Endothelial cell of umbilical vein (primary cell): ENCODE measurements at regions not wholly inside any gene's neighbourhood (a gene's known extent, or its start where the extent isn't known, plus 50 kb on each side); places are given as distances from the start of the nearest gene placed in this dataset.

ENCODE experiments used
- BruUV-seq: library from RNA; stranded (reverse); fragments of 400-500 nt; replicated peaks from 2 replicates; lab custom pipeline; 2021; lab: Mats Ljungman, UMichigan
- CTCF ChIA-PET: fragments of 300-600, 350-600 bp; sonication (Branson Sonifier 250); formaldehyde crosslinking; loops from one replicate; lab custom pipeline; 2021; ENCODE audit warnings: antibody characterized with exemption, inconsistent platforms; lab: Charles Lee
- POLR2A ChIA-PET: fragments of 300-600, 350-600 bp; sonication (Branson Sonifier 250); formaldehyde crosslinking; loops from one replicate; lab custom pipeline; 2021; ENCODE audit warnings: antibody characterized with exemption, inconsistent platforms; lab: Charles Lee
- DNase-seq: peaks from one replicate; pipeline ENCODE4 v3.0.0-alpha.2; 2011; ENCODE audit warnings: low read depth, low spot score
- FAIRE-seq: peaks from 2 replicates; lab custom pipeline; 2011; peaks lifted over from hg19 to GRCh38; lab: Jason Lieb, UNC
- H2AFZ ChIP-seq: 2 replicates; pipeline ENCODE4 v1.6.0; 2012; ENCODE audit warnings: low read depth, low read length, control low read depth, inconsistent platforms
- H3K27ac ChIP-seq: 2 replicates; pipeline ENCODE4 v1.5.1; 2011; ENCODE audit warnings: low read depth, mild to moderate bottlenecking, control low read depth, low read length, moderate library complexity; ENCODE audit not compliant: insufficient read depth
- H3K27me3 ChIP-seq, 2 experiments: 2 replicates each; pipeline versions ENCODE4 v1.6.0 to v1.6.1; 2011; ENCODE audit warnings: low read length in 2 of 2, mixed read lengths in 1 of 2; ENCODE audit not compliant: control insufficient read depth in 2 of 2, insufficient read depth in 2 of 2
- H3K36me3 ChIP-seq, 2 experiments: 2 replicates in 1 of 2; 3 replicates in 1 of 2; pipeline ENCODE4 v1.5.1; 2011; ENCODE audit warnings: low read length in 2 of 2, mild to moderate bottlenecking in 1 of 2, moderate library complexity in 1 of 2; ENCODE audit not compliant: control insufficient read depth in 2 of 2, insufficient read depth in 2 of 2; ENCODE audit errors: extremely low read depth in 1 of 2
- H3K4me1 ChIP-seq: 3 replicates; pipeline ENCODE4 v1.5.1; 2011; ENCODE audit warnings: mild to moderate bottlenecking, low read length; ENCODE audit not compliant: control insufficient read depth, insufficient read depth; ENCODE audit errors: extremely low read depth
- H3K4me2 ChIP-seq: 2 replicates; pipeline ENCODE4 v1.6.1; 2011; ENCODE audit warnings: low read length, control low read depth, mixed read lengths; ENCODE audit not compliant: insufficient read depth
- H3K4me3 ChIP-seq, 3 experiments: fragments of 200-600 bp in 1 of 3; sonication (generic), shearing (Covaris generic) in 1 of 3; replicated peaks in 1 of 3; 2 replicates each; pipeline ENCODE4 v1.5.1; 2011 to 2016; ENCODE audit warnings: control low read depth in 3 of 3, low read length in 3 of 3, mild to moderate bottlenecking in 2 of 3, inconsistent platforms in 1 of 3, low read depth in 1 of 3, moderate library complexity in 1 of 3; ENCODE audit not compliant: insufficient read depth in 1 of 3
- H3K79me2 ChIP-seq: 2 replicates; pipeline ENCODE4 v1.6.0; 2012; ENCODE audit warnings: low read length, inconsistent platforms; ENCODE audit not compliant: control insufficient read depth, insufficient read depth
- H3K9ac ChIP-seq: replicated peaks from 2 replicates; pipeline ENCODE3; 2011; ENCODE audit warnings: low read length, control low read depth; ENCODE audit not compliant: insufficient read depth; ENCODE audit errors: extremely low read depth
- H3K9me1 ChIP-seq: replicated peaks from 3 replicates; pipeline ENCODE4 v1.6.0; 2011; ENCODE audit warnings: mild to moderate bottlenecking, low read length; ENCODE audit not compliant: control insufficient read depth, insufficient read depth; ENCODE audit errors: extremely low read depth
- H3K9me3 ChIP-seq: replicated peaks from 2 replicates; pipeline ENCODE4 v1.5.1; 2012; ENCODE audit warnings: low read length, inconsistent platforms; ENCODE audit not compliant: control insufficient read depth, insufficient read depth
- H4K20me1 ChIP-seq: replicated peaks from 2 replicates; pipeline ENCODE3; 2011; ENCODE audit warnings: mild to moderate bottlenecking, low read length; ENCODE audit not compliant: control insufficient read depth, insufficient read depth; ENCODE audit errors: extremely low read depth
- CTCF ChIP-seq, 2 donors: IDR thresholded peaks; 1 replicate in 1 of 2; 2 replicates in 1 of 2; pipeline ENCODE4 v1.5.1; 2011; ENCODE audit warnings: low read length in 2 of 2, mild to moderate bottlenecking in 2 of 2, moderate library complexity in 2 of 2, control low read depth in 1 of 2, inconsistent platforms in 1 of 2, low read depth in 1 of 2; ENCODE audit not compliant: insufficient read depth in 1 of 2; ENCODE audit errors: extremely low read depth in 1 of 2
- EZH2 ChIP-seq: IDR thresholded peaks from 2 replicates; pipeline ENCODE4 v1.6.1; 2012; ENCODE audit warnings: borderline replicate concordance, low read depth, mild to moderate bottlenecking, moderate library complexity, low read length, inconsistent platforms; ENCODE audit not compliant: severe bottlenecking
- FOS ChIP-seq: IDR thresholded peaks from 2 replicates; pipeline ENCODE4 v1.6.1; 2011; ENCODE audit warnings: mild to moderate bottlenecking, low read length, moderate library complexity, borderline replicate concordance; ENCODE audit not compliant: insufficient read depth
- GATA2 ChIP-seq: IDR thresholded peaks from 2 replicates; pipeline ENCODE4 v1.7.0; 2011; ENCODE audit warnings: low read depth, mild to moderate bottlenecking, moderate library complexity, mixed read lengths, low read length; ENCODE audit not compliant: insufficient read length, insufficient read depth
- JUN ChIP-seq: IDR thresholded peaks from 2 replicates; pipeline ENCODE4 v1.6.1; 2011; ENCODE audit warnings: borderline replicate concordance, low read depth; ENCODE audit not compliant: insufficient read length, insufficient read depth
- MAX ChIP-seq: IDR thresholded peaks from 2 replicates; pipeline ENCODE4 v1.6.1; 2011; ENCODE audit not compliant: insufficient read depth, insufficient read length
- MYC ChIP-seq: IDR thresholded peaks from one replicate; pipeline ENCODE4 v1.6.1; 2011; ENCODE audit warnings: mild to moderate bottlenecking, low read depth, low read length
- POLR2A ChIP-seq: IDR thresholded peaks from 2 replicates; pipeline ENCODE4 v1.6.1; 2012; ENCODE audit warnings: low read depth, mild to moderate bottlenecking, control low read depth, low read length
- POLR2AphosphoS5 ChIP-seq: IDR thresholded peaks from 2 replicates; pipeline ENCODE4 v1.6.1; 2012; ENCODE audit warnings: low read depth, mild to moderate bottlenecking, control low read depth, low read length, moderate library complexity; ENCODE audit not compliant: insufficient read depth
- dilution Hi-C: fragments of 300-500 bp; cut with MboI; formaldehyde crosslinking; loops from one replicate; pipeline ENCODE4 v1.15.0; 2019; ENCODE audit warnings: low sequenced_read_pairs; ENCODE audit not compliant: extremely low pct_ligation_motif_present
- intact Hi-C: fragments of 100-400 bp; cut with micrococcal nuclease; formaldehyde crosslinking; loops from one replicate; pipeline ENCODE4 v1.10.0; 2022

GRCh38 chr1:61581251-61581650, 143.7 kb downstream of the TM2D1 start:
- H2AFZ ChIP-seq = no peak overlapping the region

GRCh38 chr1:61580417-61580816, 144.5 kb downstream of the TM2D1 start:
- ChIA-PET CTCF (interaction anchor here (0.6 to 1.5 kb wide), 3 partner anchors 271 to 594 kb away, joined by 3 to 5 read pairs (median 3); no protein-coding TSS in a partner anchor), POLR2A (no interaction called here)
- H2AFZ ChIP-seq = no peak overlapping the region
- H4K20me1 ChIP-seq = no peaks in the 10 kb centered on the region
- no peak overlapping the region for H3K27ac ChIP-seq
- TF ChIP-seq MAX = no peak
- no peak for TF ChIP-seq POLR2AphosphoS5
- TF ChIP-seq MYC = no peak
- TF ChIP-seq JUN = no peak
- no peak for TF ChIP-seq POLR2A
- no peak for TF ChIP-seq FOS
- TF ChIP-seq GATA2 = no peak
- no peak for TF ChIP-seq CTCF (IDR thresholded peaks at IDR 0.05; ENCODE audit: extremely low read depth in 1 of 2, insufficient read depth in 1 of 2, low read depth in 1 of 2, low read length in 2 of 2)
- no peak for TF ChIP-seq EZH2
- no peaks in the 10 kb centered on the region for H3K79me2 ChIP-seq
- dilution Hi-C loops (no loop called here), intact Hi-C loops (loop anchor here (10.0 kb wide), 1 partner anchor 1606 kb away; no protein-coding TSS in a partner anchor)
- no peaks in the 10 kb centered on the region for H3K4me1 ChIP-seq
- no peaks in the 10 kb centered on the region for H3K27me3 ChIP-seq
- H3K9me1 ChIP-seq = no peaks in the 10 kb centered on the region
- no peak overlapping the region for H3K4me2 ChIP-seq
- FAIRE-seq (no peak), DNase-seq (no peak)
- no peaks in the 10 kb centered on the region for H3K9me3 ChIP-seq
- BruUV-seq = no TSS peak
- no peak overlapping the region for H3K9ac ChIP-seq
- H3K36me3 ChIP-seq = no peaks in the 10 kb centered on the region
- no peak overlapping the region for H3K4me3 ChIP-seq

More at GRCh38 chr1:61581251-61581650, 143.7 kb downstream of the TM2D1 start:
- no TSS peak for BruUV-seq
- H3K4me2 ChIP-seq = no peak overlapping the region
- no peak overlapping the region for H3K4me3 ChIP-seq
- ChIA-PET POLR2A (no interaction called here), CTCF (interaction anchor here (1.0 to 1.5 kb wide), 2 partner anchors 12 to 272 kb away, joined by 3 to 5 read pairs; no protein-coding TSS in a partner anchor)
- no peak for TF ChIP-seq MYC
- TF ChIP-seq MAX = no peak
- TF ChIP-seq POLR2A = no peak
- TF ChIP-seq JUN = no peak
- no peak for TF ChIP-seq GATA2
- H3K27me3 ChIP-seq = peaks cover 0 to 2% of the 10 kb centered on the region in 2 experiments
- no peak overlapping the region for H3K27ac ChIP-seq
- dilution Hi-C loops (no loop called here), intact Hi-C loops (loop anchor here (10.0 kb wide), 1 partner anchor 1606 kb away; no protein-coding TSS in a partner anchor)
- H3K9me3 ChIP-seq = no peaks in the 10 kb centered on the region
- FAIRE-seq (no peak), DNase-seq (no peak)
- no peaks in the 10 kb centered on the region for H3K79me2 ChIP-seq
- H3K9me1 ChIP-seq = no peaks in the 10 kb centered on the region
- no peak overlapping the region for H3K9ac ChIP-seq
- H4K20me1 ChIP-seq = no peaks in the 10 kb centered on the region
- no peaks in the 10 kb centered on the region for H3K36me3 ChIP-seq
- no peaks in the 10 kb centered on the region for H3K4me1 ChIP-seq
